Lung (tissue), 11 donors: ENCODE measurements at regions not wholly inside any gene's neighbourhood (a gene's known extent, or its start where the extent isn't known, plus 50 kb on each side); places are given as distances from the start of the nearest gene placed in this dataset.

Source experiments
- ATAC-seq: fragments of 200-7000 bp; cut with Tn5 transposase; one replicate; pipeline ENCODE4 v1.9.1; 2020; ENCODE audit warnings: moderate number of reproducible peaks; ENCODE audit not compliant: insufficient read depth, low FRiP score
- DNase-seq, 3 donors: peaks; one replicate each; pipeline ENCODE4 v3.0.0-alpha.2; 2013 to 2017
- H3K27ac ChIP-seq, 2 donors: one replicate each; pipeline ENCODE4 v1.5.1; 2013; ENCODE audit warnings: mild to moderate bottlenecking in 2 of 2, moderate library complexity in 2 of 2, control low read depth in 1 of 2, inconsistent platforms in 1 of 2, low read depth in 1 of 2, low read length in 1 of 2
- H3K27me3 ChIP-seq, 3 donors: one replicate each; pipeline ENCODE4 v1.5.1; 2013; ENCODE audit warnings: low read length in 2 of 3; ENCODE audit not compliant: control insufficient read depth in 3 of 3, insufficient read depth in 3 of 3
- H3K36me3 ChIP-seq, 4 donors: one replicate each; pipeline ENCODE4 v1.5.1; 2013; ENCODE audit warnings: low read length in 4 of 4, mild to moderate bottlenecking in 1 of 4, moderate library complexity in 1 of 4; ENCODE audit not compliant: control insufficient read depth in 4 of 4, insufficient read depth in 4 of 4
- H3K4me1 ChIP-seq, 5 donors: one replicate each; pipeline ENCODE4 v1.5.1; 2013; ENCODE audit warnings: low read length in 5 of 5, mild to moderate bottlenecking in 2 of 5, moderate library complexity in 1 of 5; ENCODE audit not compliant: control insufficient read depth in 5 of 5, insufficient read depth in 5 of 5
- H3K4me3 ChIP-seq: one replicate; pipeline ENCODE4 v1.5.1; 2013; ENCODE audit warnings: mild to moderate bottlenecking, control low read depth, moderate library complexity
- H3K9ac ChIP-seq, 2 donors: one replicate each; pipeline ENCODE4 v1.5.1; 2013; ENCODE audit warnings: low read length in 2 of 2, control low read depth in 1 of 2; ENCODE audit not compliant: insufficient read depth in 1 of 2
- H3K9me3 ChIP-seq, 4 donors: one replicate each; pipeline ENCODE4 v1.5.1; 2013; ENCODE audit warnings: low read length in 3 of 4, mild to moderate bottlenecking in 1 of 4, moderate library complexity in 1 of 4; ENCODE audit not compliant: control insufficient read depth in 4 of 4, insufficient read depth in 3 of 4
- WGBS, 2 donors: extraction: QIAGEN DNeasy Blood & Tissue Kit; methylation state at CpG; one replicate each; pipeline ENCODE4 v1.1.7; 2013; 5-methylcytosine and 5-hydroxymethylcytosine counted together
- TF ChIP-seq, protein P1 (sequence below): IDR thresholded peaks from 2 replicates; pipeline ENCODE4 v1.5.1; 2012; ENCODE audit warnings: mild to moderate bottlenecking; ENCODE audit errors: control extremely low read depth, extremely low read depth
- donor health status: control.
- donor health status: control.
- donor health status: Bipolar disorder and iron deficiency.
- donor health status: healthy.
- donor health status: DM: yes; HTN: yes; CAD: no.

- WGBS, 2 donors: 93 to 98% methylated on average over 2 of the region's 2 CpGs
- TF ChIP-seq, protein P1, sequence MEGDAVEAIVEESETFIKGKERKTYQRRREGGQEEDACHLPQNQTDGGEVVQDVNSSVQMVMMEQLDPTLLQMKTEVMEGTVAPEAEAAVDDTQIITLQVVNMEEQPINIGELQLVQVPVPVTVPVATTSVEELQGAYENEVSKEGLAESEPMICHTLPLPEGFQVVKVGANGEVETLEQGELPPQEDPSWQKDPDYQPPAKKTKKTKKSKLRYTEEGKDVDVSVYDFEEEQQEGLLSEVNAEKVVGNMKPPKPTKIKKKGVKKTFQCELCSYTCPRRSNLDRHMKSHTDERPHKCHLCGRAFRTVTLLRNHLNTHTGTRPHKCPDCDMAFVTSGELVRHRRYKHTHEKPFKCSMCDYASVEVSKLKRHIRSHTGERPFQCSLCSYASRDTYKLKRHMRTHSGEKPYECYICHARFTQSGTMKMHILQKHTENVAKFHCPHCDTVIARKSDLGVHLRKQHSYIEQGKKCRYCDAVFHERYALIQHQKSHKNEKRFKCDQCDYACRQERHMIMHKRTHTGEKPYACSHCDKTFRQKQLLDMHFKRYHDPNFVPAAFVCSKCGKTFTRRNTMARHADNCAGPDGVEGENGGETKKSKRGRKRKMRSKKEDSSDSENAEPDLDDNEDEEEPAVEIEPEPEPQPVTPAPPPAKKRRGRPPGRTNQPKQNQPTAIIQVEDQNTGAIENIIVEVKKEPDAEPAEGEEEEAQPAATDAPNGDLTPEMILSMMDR: no peak
- H3K27ac ChIP-seq: no peak overlapping the region
- DNase-seq (no peak), ATAC-seq (no peak)
- H3K36me3 ChIP-seq: no peaks in the 10 kb centered on the region
- H3K27me3 ChIP-seq: no peaks in the 10 kb centered on the region
- peaks cover 0 to 2% (median 0%) of the 10 kb centered on the region in 4 donors for H3K9me3 ChIP-seq
- no peak overlapping the region for H3K4me3 ChIP-seq
- peaks cover 0 to 5% (median 4%) of the 10 kb centered on the region in 5 donors for H3K4me1 ChIP-seq
- H3K9ac ChIP-seq: no peak overlapping the region
Measured at GRCh38 chr6:67634199-67634598, 1000.9 kb upstream of the ADGRB3 start.

DNA sequence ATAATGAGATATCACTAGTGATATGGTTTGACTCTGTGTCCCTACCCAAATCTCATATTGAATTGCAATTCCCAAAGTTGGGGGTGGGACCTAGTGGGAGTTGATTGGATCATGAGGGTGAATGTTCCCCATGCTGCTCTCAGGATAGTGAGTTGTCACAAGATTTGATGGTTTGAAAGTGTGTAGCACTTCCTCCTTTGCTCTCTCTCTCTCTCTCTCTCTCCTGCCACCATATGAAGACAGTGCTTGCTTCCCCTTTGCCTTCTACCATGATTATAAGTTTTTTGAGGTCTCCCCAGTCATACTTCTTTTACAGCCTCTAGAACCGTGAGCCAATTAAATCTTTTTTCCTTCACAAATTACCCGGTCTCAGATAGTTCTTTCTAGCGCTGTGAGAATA is 1002.0 kb upstream of the ADGRB3 start:
- H3K27me3 ChIP-seq: no peaks in the 10 kb centered on the region
- no peak overlapping the region for H3K27ac ChIP-seq
- TF ChIP-seq, protein P1: no peak
- peaks cover 0 to 2% (median 0%) of the 10 kb centered on the region in 4 donors for H3K9me3 ChIP-seq
- ATAC-seq: no peak
- no peak overlapping the region for H3K4me3 ChIP-seq
- no peak for DNase-seq
- H3K36me3 ChIP-seq: no peaks in the 10 kb centered on the region
- H3K4me1 ChIP-seq: peaks cover 0 to 8% (median 4%) of the 10 kb centered on the region in 5 donors
- 87 to 89% methylated on average over 3 of the region's 3 CpGs for WGBS, 2 donors
- H3K9ac ChIP-seq: no peak overlapping the region

DNA sequence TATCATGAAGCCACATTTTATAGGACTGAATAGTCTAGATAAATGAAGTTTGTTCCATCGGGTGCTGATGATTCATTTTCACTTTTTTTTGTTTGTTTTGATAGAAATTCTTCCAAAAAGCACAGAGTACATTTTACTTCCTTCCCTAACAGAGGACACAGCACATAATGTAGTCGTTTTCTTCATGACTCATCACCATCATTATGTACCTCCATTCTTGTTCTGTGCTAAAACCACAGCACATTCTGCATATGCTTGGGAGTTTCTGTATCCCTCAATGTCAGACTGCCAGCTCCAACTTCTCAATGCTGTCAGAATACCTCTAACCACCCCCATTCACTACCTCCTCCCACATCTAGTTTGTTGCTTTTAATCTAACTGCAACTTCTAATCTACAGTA is 1004.9 kb upstream of the ADGRB3 start:
- no peak overlapping the region for H3K27ac ChIP-seq
- H3K27me3 ChIP-seq: no peaks in the 10 kb centered on the region
- no peak overlapping the region for H3K4me3 ChIP-seq
- H3K4me1 ChIP-seq: peaks cover 0 to 8% (median 4%) of the 10 kb centered on the region in 5 donors
- TF ChIP-seq, protein P1: no peak
- ATAC-seq (no peak), DNase-seq (peak in 1 of 3 donors; percentile 4)
- H3K9ac ChIP-seq: no peak overlapping the region
- no peaks in the 10 kb centered on the region for H3K36me3 ChIP-seq
- 27 to 46% methylated on average over 2 of the region's 2 CpGs for WGBS, 2 donors
- H3K9me3 ChIP-seq: peaks cover 0 to 2% (median 0%) of the 10 kb centered on the region in 4 donors

GRCh38 chr6:67629258-67629657 is 1005.8 kb upstream of the ADGRB3 start:
- TF ChIP-seq, protein P1: no peak
- Histone ChIP-seq H3K9me3 (peaks cover 0 to 2% (median 0%) of the 10 kb centered on the region in 4 donors), H3K27me3 (no peaks in the 10 kb centered on the region), H3K36me3 (no peaks in the 10 kb centered on the region), H3K9ac (no peak overlapping the region), H3K4me3 (no peak overlapping the region), H3K4me1 (peaks cover 0 to 8% (median 4%) of the 10 kb centered on the region in 5 donors), H3K27ac (no peak overlapping the region)
- no peak for ATAC-seq
- peak in 2 of 3 donors; percentile 29 to 52 for DNase-seq
